OCI-LY7 (cell line): ENCODE measurements at regions not wholly inside any gene's neighbourhood (a gene's known extent, or its start where the extent isn't known, plus 50 kb on each side); places are given as distances from the start of the nearest gene placed in this dataset. TPM values are rescaled to one million over a fixed set of nuclear protein-coding genes. Genes with fewer than 3 reads are reported as not detected.

Experiments used
- BruUV-seq: library from RNA; stranded (reverse); fragments of 400-500 nt; replicated peaks from 2 replicates; lab custom pipeline; 2021; lab: Mats Ljungman, UMichigan
- CTCF ChIA-PET: fragments of 300-600 bp; sonication (Branson Sonifier 250); formaldehyde crosslinking; loops from one replicate; lab custom pipeline; 2022; ENCODE audit warnings: antibody characterized with exemption; ENCODE audit not compliant: unreplicated experiment; lab: Charles Lee
- POLR2A ChIA-PET: fragments of 300-600 bp; sonication (Branson Sonifier 250); formaldehyde crosslinking; loops from one replicate; lab custom pipeline; 2022; ENCODE audit warnings: antibody characterized with exemption; lab: Charles Lee
- DNase-seq: peaks from one replicate; pipeline ENCODE4 v3.0.0-alpha.2; 2015; ENCODE audit warnings: low spot score
- H2AFZ ChIP-seq: fragments of 200-600 bp; sonication (generic), shearing (Covaris generic); 2 replicates; pipeline ENCODE4 v1.6.1; 2014; ENCODE audit warnings: mild to moderate bottlenecking, antibody characterized with exemption, low read length, moderate library complexity
- H3K27ac ChIP-seq: fragments of 200-600 bp; sonication (generic); 2 replicates; pipeline ENCODE4 v1.5.1; 2014; ENCODE audit warnings: mixed run types, low read depth, mild to moderate bottlenecking, moderate library complexity, low read length, inconsistent platforms; ENCODE audit not compliant: poor library complexity, severe bottlenecking
- H3K36me3 ChIP-seq: fragments of 200-600 bp; sonication (generic); 2 replicates; pipeline ENCODE4 v1.6.1; 2014; ENCODE audit warnings: mild to moderate bottlenecking, antibody characterized with exemption, low read length, moderate library complexity, mixed read lengths; ENCODE audit not compliant: insufficient read depth
- H3K4me1 ChIP-seq: fragments of 200-600 bp; sonication (generic); 2 replicates; pipeline ENCODE4 v1.5.1; 2014; ENCODE audit warnings: mild to moderate bottlenecking, low read length; ENCODE audit not compliant: insufficient read depth, poor library complexity, severe bottlenecking
- H3K4me2 ChIP-seq: fragments of 200-600 bp; sonication (generic); 2 replicates; pipeline ENCODE4 v1.6.1; 2014; ENCODE audit warnings: mild to moderate bottlenecking, low read length
- H3K4me3 ChIP-seq: fragments of 200-600 bp; sonication (generic); 2 replicates; pipeline ENCODE4 v1.5.1; 2014; ENCODE audit warnings: mild to moderate bottlenecking, low read depth, low read length; ENCODE audit not compliant: poor library complexity, severe bottlenecking
- H3K79me2 ChIP-seq: fragments of 200-600 bp; sonication (generic); 2 replicates; pipeline ENCODE4 v1.6.1; 2016; ENCODE audit warnings: low read depth, mild to moderate bottlenecking, low read length, moderate library complexity, mixed read lengths; ENCODE audit not compliant: insufficient read depth
- H3K9me2 ChIP-seq: fragments of 200-600 bp; sonication (generic); 2 replicates; pipeline ENCODE4 v1.6.1; 2016; ENCODE audit warnings: mild to moderate bottlenecking, low read length, mixed read lengths; ENCODE audit not compliant: insufficient read depth
- H3K9me3 ChIP-seq: fragments of 200-600 bp; sonication (generic); 2 replicates; pipeline ENCODE4 v1.6.1; 2014; ENCODE audit warnings: mild to moderate bottlenecking, mixed run types, low read length, mixed read lengths
- H4K20me1 ChIP-seq: fragments of 200-600 bp; sonication (generic); 2 replicates; pipeline ENCODE4 v1.6.1; 2014; ENCODE audit warnings: mild to moderate bottlenecking, antibody characterized with exemption, low read length, moderate library complexity, mixed read lengths; ENCODE audit not compliant: insufficient read depth
- EZH2phosphoT487 ChIP-seq: fragments of 200-600 bp; sonication (generic); IDR thresholded peaks from 2 replicates; pipeline ENCODE4 v1.6.1; 2018; ENCODE audit warnings: low read depth, borderline replicate concordance, mild to moderate bottlenecking, mixed run types, antibody characterized with exemption, low read length, moderate library complexity, mixed read lengths
- intact Hi-C: fragments of 100-400 bp; cut with micrococcal nuclease; formaldehyde crosslinking; loops from one replicate; pipeline ENCODE4 v1.10.0; 2022; ENCODE audit not compliant: unreplicated experiment
- small RNA-seq: library from RNA; depleted of rRNA; stranded (forward); fragments of <200 nt; gene quantifications from one replicate; pipeline ENCODE3, GENCODE V24; 2014
- TF ChIP-seq, protein P1 (sequence below): fragments of 200-600 bp; sonication (generic); conservative IDR thresholded peaks from 2 replicates; pipeline ENCODE4 v1.5.1; 2014; ENCODE audit warnings: mild to moderate bottlenecking, antibody characterized with exemption, low read length, moderate library complexity, mixed read lengths

GRCh38 chr14:89466944-89467343, 49.9 kb upstream of the FOXN3 start:
- no TSS peak for BruUV-seq
- Histone ChIP-seq H3K9me3 (no peaks in the 10 kb centered on the region), H3K79me2 (no peaks in the 10 kb centered on the region), H3K9me2 (no peaks in the 10 kb centered on the region), H4K20me1 (no peaks in the 10 kb centered on the region), H3K4me2 (no peak overlapping the region), H3K4me3 (no peak overlapping the region), H2AFZ (no peak overlapping the region), H3K27ac (no peak overlapping the region), H3K36me3 (no peaks in the 10 kb centered on the region), H3K4me1 (peaks cover 8% of the 10 kb centered on the region)
- CTCF ChIA-PET: no interaction called here
- no peak for TF ChIP-seq EZH2phosphoT487
- TF ChIP-seq, protein P1, sequence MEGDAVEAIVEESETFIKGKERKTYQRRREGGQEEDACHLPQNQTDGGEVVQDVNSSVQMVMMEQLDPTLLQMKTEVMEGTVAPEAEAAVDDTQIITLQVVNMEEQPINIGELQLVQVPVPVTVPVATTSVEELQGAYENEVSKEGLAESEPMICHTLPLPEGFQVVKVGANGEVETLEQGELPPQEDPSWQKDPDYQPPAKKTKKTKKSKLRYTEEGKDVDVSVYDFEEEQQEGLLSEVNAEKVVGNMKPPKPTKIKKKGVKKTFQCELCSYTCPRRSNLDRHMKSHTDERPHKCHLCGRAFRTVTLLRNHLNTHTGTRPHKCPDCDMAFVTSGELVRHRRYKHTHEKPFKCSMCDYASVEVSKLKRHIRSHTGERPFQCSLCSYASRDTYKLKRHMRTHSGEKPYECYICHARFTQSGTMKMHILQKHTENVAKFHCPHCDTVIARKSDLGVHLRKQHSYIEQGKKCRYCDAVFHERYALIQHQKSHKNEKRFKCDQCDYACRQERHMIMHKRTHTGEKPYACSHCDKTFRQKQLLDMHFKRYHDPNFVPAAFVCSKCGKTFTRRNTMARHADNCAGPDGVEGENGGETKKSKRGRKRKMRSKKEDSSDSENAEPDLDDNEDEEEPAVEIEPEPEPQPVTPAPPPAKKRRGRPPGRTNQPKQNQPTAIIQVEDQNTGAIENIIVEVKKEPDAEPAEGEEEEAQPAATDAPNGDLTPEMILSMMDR: no peak
- intact Hi-C loops: no loop called here
- POLR2A ChIA-PET: interaction anchor here (0.5 to 1.6 kb wide), 14 partner anchors 10 to 895 kb away, joined by 3 to 9 read pairs (median 4); no protein-coding TSS in a partner anchor
- DNase-seq: no peak

Small RNA genes in the stretch of these regions (small RNA-seq; reads per million reads assigned to genes)
- gene RF00019 (not detected), gene RN7SKP107 (0.26 reads per million)
